AG09319 (cell line): ENCODE measurements at regions not wholly inside any gene's neighbourhood (a gene's known extent, or its start where the extent isn't known, plus 50 kb on each side); places are given as distances from the start of the nearest gene placed in this dataset.

ENCODE experiments used
- DNase-seq: peaks from one replicate; pipeline ENCODE4 v3.0.0-alpha.2; 2010; ENCODE audit warnings: low read depth; ENCODE audit errors: extremely low read depth
- CTCF ChIP-seq: IDR thresholded peaks from 2 replicates; pipeline ENCODE4 v1.5.1; 2011; ENCODE audit warnings: low read depth, mild to moderate bottlenecking, inconsistent platforms, low read length, moderate library complexity

- DNase-seq = no peak
- no peak for TF ChIP-seq CTCF
Observed at GRCh38 chr7:81590131-81590530, 179.7 kb downstream of the HGF start.

- TF ChIP-seq CTCF = no peak
- no peak for DNase-seq
Observed at GRCh38 chr7:81584667-81585066, 185.2 kb downstream of the HGF start.

- DNase-seq = no peak
Observed at GRCh38 chr7:81583882-81584533, 185.8 kb downstream of the HGF start.

GRCh38 chr7:81583090-81583489, 186.8 kb downstream of the HGF start:
- no peak for DNase-seq
- no peak for TF ChIP-seq CTCF

More at GRCh38 chr7:81583882-81584533, 185.8 kb downstream of the HGF start:
- no peak for TF ChIP-seq CTCF

GRCh38 chr7:81577642-81578340, 192.1 kb downstream of the HGF start:
- DNase-seq = no peak
- no peak for TF ChIP-seq CTCF

GRCh38 chr7:81574723-81575326, 195.0 kb downstream of the HGF start:
- DNase-seq = no peak
- no peak for TF ChIP-seq CTCF

- TF ChIP-seq CTCF = no peak
Observed at GRCh38 chr7:81573932-81574331, 195.9 kb downstream of the HGF start.

More at GRCh38 chr7:81573932-81574331, 195.9 kb downstream of the HGF start:
- DNase-seq = no peak
